AG04450 (cell line): ENCODE measurements at regions not wholly inside any gene's neighbourhood (a gene's known extent, or its start where the extent isn't known, plus 50 kb on each side); places are given as distances from the start of the nearest gene placed in this dataset.

Experiments
- CTCF ChIA-PET: fragments of 300-600, 350-600 bp; formaldehyde crosslinking; extraction: SDS; loops from one replicate; lab custom pipeline; 2022; ENCODE audit warnings: antibody characterized with exemption, inconsistent platforms; lab: Charles Lee
- POLR2A ChIA-PET: fragments of 350-600 bp; formaldehyde crosslinking; extraction: SDS; loops from one replicate; lab custom pipeline; 2021; ENCODE audit warnings: antibody characterized with exemption, inconsistent platforms; lab: Yijun Ruan, JAX
- DNase-seq: peaks from one replicate; pipeline ENCODE4 v3.0.0-alpha.2; 2011; ENCODE audit warnings: low read depth, low spot score
- H3K27ac ChIP-seq: one replicate; pipeline ENCODE4 v1.5.1; 2012; ENCODE audit warnings: low read depth, low read length, control low read depth
- H3K27me3 ChIP-seq: one replicate; pipeline ENCODE4 v1.6.0; 2012; ENCODE audit warnings: low read length; ENCODE audit not compliant: control insufficient read depth, insufficient read depth
- H3K4me3 ChIP-seq: 2 replicates; pipeline ENCODE4 v1.5.1; 2011; ENCODE audit warnings: mild to moderate bottlenecking, low read depth, low read length, control low read depth
- H3K9me3 ChIP-seq: 2 replicates; pipeline ENCODE4 v1.5.1; 2012; ENCODE audit warnings: low read length; ENCODE audit not compliant: control insufficient read depth, insufficient read depth
- TF ChIP-seq, protein P1 (sequence below): IDR thresholded peaks from 2 replicates; pipeline ENCODE4 v1.5.1; 2011; ENCODE audit warnings: low read depth, low read length, control low read depth, inconsistent platforms

DNA sequence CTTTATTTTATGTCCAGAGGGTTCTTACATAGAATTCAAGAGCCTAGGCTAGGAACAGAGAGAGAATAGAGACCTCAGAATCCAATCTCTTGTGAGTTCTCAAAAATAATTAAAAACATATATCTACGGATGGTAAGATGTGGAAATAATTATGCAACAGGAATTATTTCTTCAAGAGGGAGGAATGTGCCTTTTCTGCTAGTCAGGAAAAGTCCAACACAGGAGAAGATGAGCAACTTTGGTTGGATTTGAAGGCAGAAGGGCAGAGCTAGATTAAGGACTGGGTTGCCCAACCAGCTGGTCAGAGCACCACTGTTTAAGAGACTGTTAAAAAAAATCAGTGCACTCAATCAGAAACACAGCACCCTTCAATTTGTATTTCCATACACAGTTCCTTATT lies 365.5 kb downstream of the ETNK1 start:
- DNase-seq = no peak
- TF ChIP-seq, protein P1, sequence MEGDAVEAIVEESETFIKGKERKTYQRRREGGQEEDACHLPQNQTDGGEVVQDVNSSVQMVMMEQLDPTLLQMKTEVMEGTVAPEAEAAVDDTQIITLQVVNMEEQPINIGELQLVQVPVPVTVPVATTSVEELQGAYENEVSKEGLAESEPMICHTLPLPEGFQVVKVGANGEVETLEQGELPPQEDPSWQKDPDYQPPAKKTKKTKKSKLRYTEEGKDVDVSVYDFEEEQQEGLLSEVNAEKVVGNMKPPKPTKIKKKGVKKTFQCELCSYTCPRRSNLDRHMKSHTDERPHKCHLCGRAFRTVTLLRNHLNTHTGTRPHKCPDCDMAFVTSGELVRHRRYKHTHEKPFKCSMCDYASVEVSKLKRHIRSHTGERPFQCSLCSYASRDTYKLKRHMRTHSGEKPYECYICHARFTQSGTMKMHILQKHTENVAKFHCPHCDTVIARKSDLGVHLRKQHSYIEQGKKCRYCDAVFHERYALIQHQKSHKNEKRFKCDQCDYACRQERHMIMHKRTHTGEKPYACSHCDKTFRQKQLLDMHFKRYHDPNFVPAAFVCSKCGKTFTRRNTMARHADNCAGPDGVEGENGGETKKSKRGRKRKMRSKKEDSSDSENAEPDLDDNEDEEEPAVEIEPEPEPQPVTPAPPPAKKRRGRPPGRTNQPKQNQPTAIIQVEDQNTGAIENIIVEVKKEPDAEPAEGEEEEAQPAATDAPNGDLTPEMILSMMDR = no peak
- Histone ChIP-seq H3K9me3 (no peaks in the 10 kb centered on the region), H3K4me3 (no peak overlapping the region), H3K27me3 (no peaks in the 10 kb centered on the region), H3K27ac (no peak overlapping the region)
- ChIA-PET CTCF (interaction anchor here (0.8 kb wide), 1 partner anchor 11 kb away, joined by 3 read pairs; no protein-coding TSS in a partner anchor), POLR2A (no interaction called here)

DNA sequence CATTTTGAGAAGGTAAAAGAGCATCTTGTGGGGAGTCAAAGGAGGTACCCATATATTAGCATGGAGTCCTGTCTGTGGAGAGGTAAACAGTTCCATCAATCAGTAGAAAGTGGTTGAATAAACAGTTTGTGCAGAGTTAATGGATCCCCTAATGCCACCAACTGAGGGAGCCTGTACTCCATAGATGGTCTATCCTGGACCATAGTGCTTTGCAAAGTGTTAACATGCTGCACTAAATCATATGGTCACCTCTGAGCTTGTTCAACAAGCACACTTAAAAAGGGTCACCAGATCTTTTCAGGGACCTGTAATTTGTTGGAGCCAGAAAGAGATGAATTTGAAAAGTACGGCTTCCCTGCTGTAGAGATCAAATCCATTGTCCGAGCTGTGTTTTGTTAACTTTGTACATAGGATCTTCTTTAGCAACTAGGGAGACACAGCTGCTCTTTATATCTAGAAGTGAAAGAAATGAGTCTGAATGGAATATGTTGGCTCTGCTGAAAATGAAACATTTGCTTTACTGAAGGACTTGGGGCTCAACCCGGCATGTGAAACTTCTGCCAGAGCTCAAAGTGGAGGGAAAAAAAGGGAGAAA lies 366.4 kb downstream of the ETNK1 start:
- TF ChIP-seq, protein P1 = no peak
- CTCF ChIA-PET = no interaction called here
- no peak for DNase-seq
- Histone ChIP-seq H3K9me3 (no peaks in the 10 kb centered on the region), H3K27me3 (no peaks in the 10 kb centered on the region), H3K4me3 (no peak overlapping the region), H3K27ac (no peak overlapping the region)
- POLR2A ChIA-PET = no interaction called here

DNA sequence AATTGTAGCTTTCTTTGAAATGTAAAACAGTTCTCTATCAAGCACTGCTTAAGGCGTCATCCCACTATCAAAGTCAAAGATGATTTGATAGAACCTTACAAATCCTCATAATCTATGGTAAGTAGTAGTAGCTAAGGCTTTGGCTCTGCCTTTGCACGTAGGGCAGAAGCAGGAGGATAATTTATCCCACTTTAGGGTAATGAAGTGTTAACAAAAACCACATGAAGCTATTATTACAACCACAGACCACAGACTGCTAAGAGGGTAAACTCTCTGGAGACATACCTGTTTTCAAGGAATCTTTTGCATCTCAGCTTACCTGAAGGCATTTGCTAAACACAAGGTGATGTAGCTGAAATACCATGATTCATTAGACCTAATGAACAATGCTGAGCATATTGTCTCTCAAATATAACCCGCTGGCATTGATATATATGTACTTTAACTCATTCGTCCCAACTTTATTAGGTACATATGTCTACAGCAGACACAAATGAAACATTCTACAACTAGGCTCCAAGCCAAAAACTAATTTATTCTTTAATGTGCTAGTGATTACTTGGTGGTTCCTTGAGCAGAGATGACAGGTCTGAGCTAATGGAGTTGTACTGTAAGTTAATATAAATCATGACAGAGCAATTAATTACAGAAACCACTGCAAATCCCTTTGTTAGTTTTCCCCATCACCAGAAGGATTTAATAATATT lies 368.8 kb downstream of the ETNK1 start:
- CTCF ChIA-PET = interaction anchor here (0.6 kb wide), 1 partner anchor 1477 kb away, joined by 3 read pairs; no protein-coding TSS in a partner anchor
- DNase-seq = no peak
- POLR2A ChIA-PET = interaction anchor here (0.8 kb wide), 1 partner anchor 450 kb away, joined by 3 read pairs; the partner anchor contains the start of gene C2CD5
- no peaks in the 10 kb centered on the region for H3K9me3 ChIP-seq
- no peaks in the 10 kb centered on the region for H3K27me3 ChIP-seq
- TF ChIP-seq, protein P1 = no peak
- H3K4me3 ChIP-seq = no peak overlapping the region
- no peak overlapping the region for H3K27ac ChIP-seq

DNA sequence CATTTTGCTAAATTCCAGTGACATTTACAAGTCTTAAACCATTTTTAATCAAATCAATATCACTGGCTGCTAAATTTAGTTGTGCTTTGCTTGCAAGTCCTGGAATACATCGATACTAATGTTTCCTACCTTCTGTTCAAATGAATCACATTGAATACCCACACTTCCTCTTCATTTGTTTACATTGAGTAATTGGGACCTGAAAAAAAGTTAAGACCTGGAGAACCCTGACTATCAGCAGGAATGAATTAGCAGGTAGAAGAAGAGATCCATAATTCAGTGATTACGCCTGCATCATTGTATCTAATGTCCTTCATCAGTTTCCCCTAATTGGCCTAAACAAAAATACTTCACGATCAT lies 369.3 kb downstream of the ETNK1 start:
- Histone ChIP-seq H3K4me3 (no peak overlapping the region), H3K9me3 (no peaks in the 10 kb centered on the region; the same call in 1 of the 2 replicates), H3K27me3 (peaks cover 3% of the 10 kb centered on the region), H3K27ac (no peak overlapping the region)
- DNase-seq = no peak
- TF ChIP-seq, protein P1 = no peak
- POLR2A ChIA-PET = no interaction called here
- CTCF ChIA-PET = no interaction called here

DNA sequence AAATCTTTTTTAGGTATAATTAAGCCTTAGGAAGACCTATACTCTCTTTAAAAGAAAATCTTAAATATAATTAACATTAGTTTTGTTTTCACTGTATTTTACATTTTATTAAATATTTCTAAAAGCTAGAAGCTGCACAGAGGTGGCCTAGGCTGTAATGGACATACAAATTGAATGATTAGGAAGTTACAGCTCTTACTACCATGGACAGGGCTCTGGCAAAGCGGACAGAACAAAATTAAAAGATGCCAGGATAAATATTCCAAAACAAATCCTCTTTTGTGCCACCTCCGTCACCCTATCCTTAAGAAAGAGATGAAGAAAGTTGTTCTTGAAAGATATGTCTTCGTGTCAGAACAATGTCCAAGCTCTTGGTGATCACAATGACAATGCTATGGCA lies 376.5 kb downstream of the ETNK1 start:
- TF ChIP-seq, protein P1 = no peak
- CTCF ChIA-PET = interaction anchor here (0.6 to 1.7 kb wide), 2 partner anchors 33 to 145 kb away, joined by 3 read pairs; no protein-coding TSS in a partner anchor
- Histone ChIP-seq H3K4me3 (no peak overlapping the region), H3K9me3 (no peaks in the 10 kb centered on the region; the same call in 1 of the 2 replicates), H3K27me3 (peaks cover 3% of the 10 kb centered on the region), H3K27ac (no peak overlapping the region)
- no peak for DNase-seq
- POLR2A ChIA-PET = no interaction called here
